Testis (tissue), 2 donors: ENCODE measurements at regions not wholly inside any gene's neighbourhood (a gene's known extent, or its start where the extent isn't known, plus 50 kb on each side); places are given as distances from the start of the nearest gene placed in this dataset.

Source experiments
- DNase-seq: peaks from one replicate; pipeline ENCODE4 v3.0.0-alpha.2; 2019
- H3K27ac ChIP-seq, 2 donors: fragments of 200-600 bp; sonication (generic); one replicate each; pipeline ENCODE4 v1.5.1; 2019
- H3K27me3 ChIP-seq: fragments of 200-600 bp; sonication (generic); one replicate; pipeline ENCODE4 v1.5.1; 2019
- H3K36me3 ChIP-seq: fragments of 200-600 bp; sonication (generic); one replicate; pipeline ENCODE4 v1.5.1; 2017; ENCODE audit warnings: low read depth; ENCODE audit errors: missing control alignments
- H3K4me1 ChIP-seq: fragments of 200-600 bp; sonication (generic); one replicate; pipeline ENCODE4 v1.5.1; 2019
- H3K4me3 ChIP-seq, 2 donors: fragments of 200-600 bp; sonication (generic); one replicate each; pipeline ENCODE4 v1.5.1; 2017 to 2019
- H3K9me3 ChIP-seq: fragments of 200-600 bp; sonication (generic); one replicate; pipeline ENCODE4 v1.5.1; 2017
- CTCF ChIP-seq, 3 experiments: fragments of 450-650 bp in 2 of 3; fragments of 200-600 bp in 1 of 3; sonication (generic) in 1 of 3; IDR thresholded peaks; one replicate each; pipeline ENCODE4 v1.5.1; 2016 to 2019; ENCODE audit warnings: antibody characterized with exemption in 3 of 3, mild to moderate bottlenecking in 2 of 3, moderate library complexity in 1 of 3
- POLR2A ChIP-seq: fragments of 450-650 bp; IDR thresholded peaks from one replicate; pipeline ENCODE4 v1.6.1; 2017; ENCODE audit warnings: antibody characterized with exemption, mild to moderate bottlenecking, moderate library complexity
- WGBS, 2 donors: methylation state at CpG; one replicate each; pipeline ENCODE4 v1.1.5; 2018; 5-methylcytosine and 5-hydroxymethylcytosine counted together
- intact Hi-C: fragments of 100-400 bp; cut with DNase I; formaldehyde crosslinking; loops from one replicate; pipeline ENCODE4 v1.15.1; 2023; ENCODE audit warnings: low total_unique reads

- no peak for DNase-seq
- H3K36me3 ChIP-seq = no peaks in the 10 kb centered on the region
- H3K4me3 ChIP-seq = no peak overlapping the region
- TF ChIP-seq POLR2A (no peak), CTCF (IDR thresholded peaks at IDR 0.05) (no peak)
- no peaks in the 10 kb centered on the region for H3K4me1 ChIP-seq
- H3K27me3 ChIP-seq = no peaks in the 10 kb centered on the region
- H3K9me3 ChIP-seq = no peaks in the 10 kb centered on the region
- intact Hi-C loops = no loop called here
- WGBS, 2 donors = 95% methylated on average over 7 of the region's 7 CpGs
- no peak overlapping the region for H3K27ac ChIP-seq
These were observed 292.1 kb downstream of the ZEB1 start for GRCh38 chr10:31611161-31611560.

- TF ChIP-seq CTCF (IDR thresholded peaks at IDR 0.05) (no peak), POLR2A (no peak)
- Histone ChIP-seq H3K27ac (no peak overlapping the region), H3K36me3 (no peaks in the 10 kb centered on the region), H3K9me3 (no peaks in the 10 kb centered on the region), H3K27me3 (no peaks in the 10 kb centered on the region), H3K4me1 (peaks cover 2% of the 10 kb centered on the region), H3K4me3 (no peak overlapping the region)
- DNase-seq = no peak
- intact Hi-C loops = no loop called here
- WGBS, 2 donors = 77 to 89% methylated on average over 3 of the region's 3 CpGs
These were observed 288.5 kb downstream of the ZEB1 start for GRCh38 chr10:31607481-31607880.

GRCh38 chr10:31606841-31607240, 287.8 kb downstream of the ZEB1 start:
- no peaks in the 10 kb centered on the region for H3K27me3 ChIP-seq
- H3K36me3 ChIP-seq = no peaks in the 10 kb centered on the region
- no peak overlapping the region for H3K4me3 ChIP-seq
- intact Hi-C loops = no loop called here
- H3K27ac ChIP-seq = no peak overlapping the region
- no peak for DNase-seq
- no peaks in the 10 kb centered on the region for H3K9me3 ChIP-seq
- TF ChIP-seq CTCF (IDR thresholded peaks at IDR 0.05) = no peak
- TF ChIP-seq POLR2A = no peak
- peaks cover 6% of the 10 kb centered on the region for H3K4me1 ChIP-seq

GRCh38 chr10:31605861-31606525, 287.0 kb downstream of the ZEB1 start:
- DNase-seq = no peak
- Histone ChIP-seq H3K4me3 (no peak overlapping the region), H3K9me3 (no peaks in the 10 kb centered on the region), H3K27me3 (no peaks in the 10 kb centered on the region), H3K36me3 (no peaks in the 10 kb centered on the region), H3K27ac (no peak overlapping the region), H3K4me1 (peaks cover 6% of the 10 kb centered on the region)
- WGBS, 2 donors = 67 to 71% methylated on average over 2 of the region's 2 CpGs
- TF ChIP-seq POLR2A = no peak
- no peak for TF ChIP-seq CTCF (IDR thresholded peaks at IDR 0.05)
- intact Hi-C loops = no loop called here

GRCh38 chr10:31605426-31605825, 286.4 kb downstream of the ZEB1 start:
- 91 to 99% methylated on average over 4 of the region's 4 CpGs for WGBS, 2 donors
- intact Hi-C loops = no loop called here
- Histone ChIP-seq H3K27me3 (no peaks in the 10 kb centered on the region), H3K27ac (no peak overlapping the region), H3K4me3 (no peak overlapping the region), H3K9me3 (no peaks in the 10 kb centered on the region), H3K4me1 (peaks cover 6% of the 10 kb centered on the region), H3K36me3 (no peaks in the 10 kb centered on the region)
- TF ChIP-seq CTCF (IDR thresholded peaks at IDR 0.05) = no peak
- TF ChIP-seq POLR2A = no peak
- no peak for DNase-seq
